Muscle layer of colon (tissue), 2 donors: ENCODE measurements at regions not wholly inside any gene's neighbourhood (a gene's known extent, or its start where the extent isn't known, plus 50 kb on each side); places are given as distances from the start of the nearest gene placed in this dataset.
"Not testable (repeated sequence)": the region's sequence is repeated elsewhere in the genome, so short reads cannot be mapped to it uniquely, and the experiment has no call there.

Source experiments
- H3K27ac ChIP-seq: one replicate; pipeline ENCODE4 v1.7.0; 2013; ENCODE audit warnings: low read depth, mild to moderate bottlenecking, low read length, moderate library complexity
- H3K27me3 ChIP-seq, 2 donors: one replicate each; pipeline ENCODE4 v1.7.0; 2013; ENCODE audit warnings: low read length in 2 of 2, mild to moderate bottlenecking in 2 of 2; ENCODE audit not compliant: insufficient read depth in 2 of 2, control insufficient read depth in 1 of 2
- H3K36me3 ChIP-seq: one replicate; pipeline ENCODE4 v1.7.0; 2013; ENCODE audit warnings: mild to moderate bottlenecking, low read length; ENCODE audit not compliant: insufficient read depth
- H3K4me1 ChIP-seq: one replicate; pipeline ENCODE4 v1.7.0; 2013; ENCODE audit warnings: mild to moderate bottlenecking, low read length; ENCODE audit not compliant: insufficient read depth
- H3K4me3 ChIP-seq, 2 donors: one replicate each; pipeline ENCODE4 v1.7.0; 2013; ENCODE audit warnings: low read length in 2 of 2, low read depth in 1 of 2, mild to moderate bottlenecking in 1 of 2, moderate library complexity in 1 of 2
- H3K9ac ChIP-seq: one replicate; pipeline ENCODE4 v1.7.0; 2013; ENCODE audit warnings: low read length
- H3K9me3 ChIP-seq: one replicate; pipeline ENCODE4 v1.7.0; 2013; ENCODE audit warnings: mild to moderate bottlenecking, low read length
- donor health status: abdominal sarcoma.
- donor health status: Adenocarcinoma of cecum.

DNA sequence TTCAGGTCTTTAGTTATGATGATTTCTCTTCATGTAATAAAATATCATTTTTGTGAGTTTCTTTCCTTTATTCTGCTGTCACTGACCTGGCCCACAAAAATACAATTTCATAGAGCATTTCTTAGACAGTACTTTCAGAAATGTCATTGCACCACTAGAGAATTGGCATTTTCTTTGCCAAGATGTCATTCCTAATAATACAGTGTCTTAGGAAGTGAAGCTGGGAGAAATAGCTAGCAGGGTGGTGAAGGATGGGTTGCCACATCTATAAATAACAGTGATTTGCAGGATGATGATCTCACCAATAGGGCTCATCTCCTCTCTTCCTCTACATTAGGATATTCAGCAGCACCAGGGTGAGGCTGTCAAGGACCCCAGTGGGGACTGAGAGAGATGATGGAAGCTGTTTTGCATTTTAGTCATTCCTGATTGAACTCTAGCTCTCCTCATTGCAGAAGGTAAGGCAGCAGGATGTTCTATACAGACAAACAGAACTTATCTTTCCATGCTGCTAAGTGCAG, 452.1 kb downstream of the NXPH1 start:
- Histone ChIP-seq H3K27me3 (no peaks in the 10 kb centered on the region), H3K4me3 (no peak overlapping the region), H3K4me1 (no peaks in the 10 kb centered on the region), H3K9me3 (no peaks in the 10 kb centered on the region), H3K9ac (no peak overlapping the region), H3K27ac (no peak overlapping the region), H3K36me3 (no peaks in the 10 kb centered on the region)

- not testable (repeated sequence) for H3K36me3 ChIP-seq, H3K9me3 ChIP-seq, H3K9ac ChIP-seq, H3K4me1 ChIP-seq, H3K27me3 ChIP-seq, H3K27ac ChIP-seq, H3K4me3 ChIP-seq
Measured at GRCh38 chr7:8890346-8890745, 456.9 kb downstream of the NXPH1 start.

DNA sequence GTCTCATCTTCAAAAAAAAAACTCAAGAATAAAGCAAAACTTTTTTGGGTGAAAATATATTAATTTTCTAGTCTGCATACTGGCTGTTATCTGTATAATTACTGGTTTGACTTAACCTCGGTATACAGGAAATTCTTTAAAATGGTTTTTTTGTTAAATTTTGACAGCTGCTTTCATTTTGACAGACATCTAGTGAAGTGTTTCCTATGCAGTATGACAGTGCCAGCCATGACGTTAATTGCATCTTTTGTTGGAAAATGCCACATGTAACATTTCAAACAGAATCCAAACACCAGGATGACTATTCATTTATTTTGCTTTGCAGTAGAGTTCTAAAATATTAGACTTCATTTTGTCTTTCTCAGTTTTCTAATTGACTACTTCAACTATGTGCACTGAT, 460.4 kb downstream of the NXPH1 start:
- no peak overlapping the region for H3K9ac ChIP-seq
- H3K27ac ChIP-seq, result no peak overlapping the region
- no peaks in the 10 kb centered on the region for H3K4me1 ChIP-seq
- H3K9me3 ChIP-seq, result no peaks in the 10 kb centered on the region
- no peaks in the 10 kb centered on the region for H3K27me3 ChIP-seq
- no peak overlapping the region for H3K4me3 ChIP-seq
- H3K36me3 ChIP-seq, result no peaks in the 10 kb centered on the region

GRCh38 chr7:8906396-8907075, 473.1 kb downstream of the NXPH1 start:
- Histone ChIP-seq H3K27me3 (no peaks in the 10 kb centered on the region), H3K36me3 (no peaks in the 10 kb centered on the region), H3K4me1 (no peaks in the 10 kb centered on the region), H3K9me3 (no peaks in the 10 kb centered on the region), H3K27ac (no peak overlapping the region), H3K9ac (no peak overlapping the region), H3K4me3 (no peak overlapping the region)

- Histone ChIP-seq H3K9me3 (no peaks in the 10 kb centered on the region), H3K4me1 (no peaks in the 10 kb centered on the region), H3K27me3 (no peaks in the 10 kb centered on the region), H3K27ac (no peak overlapping the region), H3K9ac (no peak overlapping the region), H3K36me3 (no peaks in the 10 kb centered on the region), H3K4me3 (no peak overlapping the region)
Measured at GRCh38 chr7:8908889-8909288, 475.5 kb downstream of the NXPH1 start.

- H3K27ac ChIP-seq, result no peak overlapping the region
- no peaks in the 10 kb centered on the region for H3K9me3 ChIP-seq
- H3K9ac ChIP-seq, result no peak overlapping the region
- H3K27me3 ChIP-seq, result no peaks in the 10 kb centered on the region
- H3K36me3 ChIP-seq, result no peaks in the 10 kb centered on the region
- H3K4me1 ChIP-seq, result no peaks in the 10 kb centered on the region
- H3K4me3 ChIP-seq, result no peak overlapping the region
Measured at GRCh38 chr7:8913682-8914081, 480.3 kb downstream of the NXPH1 start.

DNA sequence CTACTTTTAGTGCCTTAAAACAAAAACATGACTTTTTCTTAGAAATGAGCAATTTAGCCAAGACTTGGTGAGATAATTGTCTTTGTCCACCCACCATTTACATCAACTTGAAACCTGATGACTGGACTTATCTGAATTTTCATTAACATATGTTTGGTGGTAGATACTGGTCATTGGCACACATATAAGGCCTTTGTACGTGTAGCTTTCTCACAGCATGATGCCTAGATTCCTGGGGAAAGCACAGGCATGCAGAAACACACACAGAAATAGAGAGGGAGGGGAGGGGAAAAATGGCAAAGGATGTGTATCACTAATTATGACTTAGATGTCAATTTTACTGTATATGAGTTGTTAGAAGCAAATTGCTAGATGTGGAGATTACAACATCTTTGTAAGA, 488.4 kb downstream of the NXPH1 start:
- no peaks in the 10 kb centered on the region for H3K9me3 ChIP-seq
- no peak overlapping the region for H3K9ac ChIP-seq
- no peaks in the 10 kb centered on the region for H3K27me3 ChIP-seq
- no peak overlapping the region for H3K4me3 ChIP-seq
- H3K27ac ChIP-seq, result no peak overlapping the region
- no peaks in the 10 kb centered on the region for H3K36me3 ChIP-seq
- H3K4me1 ChIP-seq, result no peaks in the 10 kb centered on the region

DNA sequence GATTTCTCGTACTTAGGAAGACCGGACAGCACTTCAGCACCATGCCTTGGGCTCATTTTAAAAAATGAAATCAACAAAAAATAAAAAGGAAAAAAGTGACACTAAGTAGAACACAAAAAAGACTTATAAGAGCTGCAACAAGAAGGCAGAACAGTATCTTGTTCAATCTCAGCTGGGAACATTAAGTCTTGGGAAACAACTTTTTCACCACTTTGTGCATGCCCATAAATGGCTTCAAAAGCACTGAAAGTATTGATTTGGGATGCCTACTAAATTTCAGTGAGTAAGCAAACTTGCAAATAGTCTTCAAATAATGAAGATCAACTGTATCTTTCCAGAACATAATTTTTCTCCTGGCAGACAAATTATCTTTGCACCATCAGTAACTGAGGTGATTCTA, 489.3 kb downstream of the NXPH1 start:
- Histone ChIP-seq H3K9ac (no peak overlapping the region), H3K27ac (no peak overlapping the region), H3K27me3 (no peaks in the 10 kb centered on the region), H3K9me3 (no peaks in the 10 kb centered on the region), H3K4me1 (no peaks in the 10 kb centered on the region), H3K36me3 (no peaks in the 10 kb centered on the region), H3K4me3 (no peak overlapping the region)

- no peaks in the 10 kb centered on the region for H3K36me3 ChIP-seq
- no peak overlapping the region for H3K9ac ChIP-seq
- H3K27me3 ChIP-seq, result no peaks in the 10 kb centered on the region
- no peaks in the 10 kb centered on the region for H3K9me3 ChIP-seq
- H3K4me1 ChIP-seq, result no peaks in the 10 kb centered on the region
- H3K27ac ChIP-seq, result no peak overlapping the region
- H3K4me3 ChIP-seq, result no peak overlapping the region
Measured at GRCh38 chr7:8923164-8923806, 489.9 kb downstream of the NXPH1 start.

- Histone ChIP-seq H3K4me3 (no peak overlapping the region), H3K9me3 (no peaks in the 10 kb centered on the region), H3K4me1 (no peaks in the 10 kb centered on the region), H3K27ac (no peak overlapping the region), H3K27me3 (no peaks in the 10 kb centered on the region), H3K9ac (no peak overlapping the region), H3K36me3 (no peaks in the 10 kb centered on the region)
Measured at GRCh38 chr7:8931906-8932646, 498.7 kb downstream of the NXPH1 start.

GRCh38 chr7:8932751-8933150, 499.3 kb downstream of the NXPH1 start:
- Histone ChIP-seq H3K36me3 (no peaks in the 10 kb centered on the region), H3K27me3 (no peaks in the 10 kb centered on the region), H3K9ac (no peak overlapping the region), H3K4me3 (no peak overlapping the region), H3K27ac (no peak overlapping the region), H3K4me1 (no peaks in the 10 kb centered on the region), H3K9me3 (no peaks in the 10 kb centered on the region)
